Testis (tissue), 2 donors: ENCODE measurements at regions not wholly inside any gene's neighbourhood (a gene's known extent, or its start where the extent isn't known, plus 50 kb on each side); places are given as distances from the start of the nearest gene placed in this dataset.

Experiments used
- DNase-seq: peaks from one replicate; pipeline ENCODE4 v3.0.0-alpha.2; 2019
- H3K27ac ChIP-seq, 2 donors: fragments of 200-600 bp; sonication (generic); one replicate each; pipeline ENCODE4 v1.5.1; 2019
- H3K27me3 ChIP-seq: fragments of 200-600 bp; sonication (generic); one replicate; pipeline ENCODE4 v1.5.1; 2019
- H3K36me3 ChIP-seq: fragments of 200-600 bp; sonication (generic); one replicate; pipeline ENCODE4 v1.5.1; 2017; ENCODE audit warnings: low read depth; ENCODE audit errors: missing control alignments
- H3K4me1 ChIP-seq: fragments of 200-600 bp; sonication (generic); one replicate; pipeline ENCODE4 v1.5.1; 2019
- H3K4me3 ChIP-seq, 2 donors: fragments of 200-600 bp; sonication (generic); one replicate each; pipeline ENCODE4 v1.5.1; 2017 to 2019
- H3K9me3 ChIP-seq: fragments of 200-600 bp; sonication (generic); one replicate; pipeline ENCODE4 v1.5.1; 2017
- POLR2A ChIP-seq: fragments of 450-650 bp; IDR thresholded peaks from one replicate; pipeline ENCODE4 v1.6.1; 2017; ENCODE audit warnings: antibody characterized with exemption, mild to moderate bottlenecking, moderate library complexity
- WGBS, 2 donors: methylation state at CpG; one replicate each; pipeline ENCODE4 v1.1.5; 2018; 5-methylcytosine and 5-hydroxymethylcytosine counted together
- intact Hi-C: fragments of 100-400 bp; cut with DNase I; formaldehyde crosslinking; loops from one replicate; pipeline ENCODE4 v1.15.1; 2023; ENCODE audit warnings: low total_unique reads
- TF ChIP-seq, protein P1 (sequence below), 3 experiments: fragments of 450-650 bp in 2 of 3; fragments of 200-600 bp in 1 of 3; sonication (generic) in 1 of 3; IDR thresholded peaks; one replicate each; pipeline ENCODE4 v1.5.1; 2016 to 2019; ENCODE audit warnings: antibody characterized with exemption in 3 of 3, mild to moderate bottlenecking in 2 of 3, moderate library complexity in 1 of 3

DNA sequence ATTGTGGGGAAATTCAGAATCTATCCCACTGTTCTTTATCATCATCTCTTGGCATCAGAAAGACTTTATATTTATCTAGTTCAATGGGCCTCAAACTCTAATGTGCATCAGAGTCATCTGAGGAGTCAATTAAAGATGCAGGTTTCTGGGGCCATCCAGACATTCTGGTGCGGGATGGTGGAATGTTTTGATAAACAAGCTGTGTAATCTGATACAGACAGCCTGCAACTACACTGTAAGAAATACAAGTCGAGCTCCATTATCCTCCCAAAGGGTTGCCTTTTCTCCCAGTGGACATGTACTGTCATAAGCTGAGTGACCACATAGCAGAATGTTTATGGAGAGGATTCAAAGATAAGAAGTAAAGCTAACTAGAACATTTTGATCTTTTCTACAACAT is 515.3 kb upstream of the DCC start:
- intact Hi-C loops = no loop called here
- no peak overlapping the region for H3K27ac ChIP-seq
- H3K4me3 ChIP-seq = no peak overlapping the region
- no peaks in the 10 kb centered on the region for H3K9me3 ChIP-seq
- no peaks in the 10 kb centered on the region for H3K4me1 ChIP-seq
- no peaks in the 10 kb centered on the region for H3K36me3 ChIP-seq
- no peak for TF ChIP-seq POLR2A
- TF ChIP-seq, protein P1, sequence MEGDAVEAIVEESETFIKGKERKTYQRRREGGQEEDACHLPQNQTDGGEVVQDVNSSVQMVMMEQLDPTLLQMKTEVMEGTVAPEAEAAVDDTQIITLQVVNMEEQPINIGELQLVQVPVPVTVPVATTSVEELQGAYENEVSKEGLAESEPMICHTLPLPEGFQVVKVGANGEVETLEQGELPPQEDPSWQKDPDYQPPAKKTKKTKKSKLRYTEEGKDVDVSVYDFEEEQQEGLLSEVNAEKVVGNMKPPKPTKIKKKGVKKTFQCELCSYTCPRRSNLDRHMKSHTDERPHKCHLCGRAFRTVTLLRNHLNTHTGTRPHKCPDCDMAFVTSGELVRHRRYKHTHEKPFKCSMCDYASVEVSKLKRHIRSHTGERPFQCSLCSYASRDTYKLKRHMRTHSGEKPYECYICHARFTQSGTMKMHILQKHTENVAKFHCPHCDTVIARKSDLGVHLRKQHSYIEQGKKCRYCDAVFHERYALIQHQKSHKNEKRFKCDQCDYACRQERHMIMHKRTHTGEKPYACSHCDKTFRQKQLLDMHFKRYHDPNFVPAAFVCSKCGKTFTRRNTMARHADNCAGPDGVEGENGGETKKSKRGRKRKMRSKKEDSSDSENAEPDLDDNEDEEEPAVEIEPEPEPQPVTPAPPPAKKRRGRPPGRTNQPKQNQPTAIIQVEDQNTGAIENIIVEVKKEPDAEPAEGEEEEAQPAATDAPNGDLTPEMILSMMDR (IDR thresholded peaks at IDR 0.05) = no peak
- no peak for DNase-seq
- WGBS, 2 donors = 35 to 49% methylated on average over 2 of the region's 2 CpGs
- no peaks in the 10 kb centered on the region for H3K27me3 ChIP-seq

DNA sequence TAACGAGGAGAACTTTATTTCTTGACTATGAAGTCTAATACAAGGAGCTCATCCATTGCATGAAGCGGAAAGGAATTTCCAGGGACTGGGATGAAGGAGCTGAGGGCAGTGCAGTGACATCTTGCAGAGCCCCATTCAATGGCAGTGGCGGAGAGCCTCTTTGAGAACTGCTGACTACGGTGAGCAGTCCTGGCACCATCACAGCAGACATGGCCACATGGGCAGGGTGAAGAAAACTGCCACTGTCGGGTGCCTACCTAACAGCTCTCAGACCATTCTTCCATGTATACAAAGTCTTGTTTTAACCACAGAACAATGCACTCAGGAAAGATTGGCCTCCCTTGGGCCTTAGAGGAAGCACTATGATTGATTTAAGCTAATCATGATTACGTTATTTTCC is 506.1 kb upstream of the DCC start:
- no peaks in the 10 kb centered on the region for H3K4me1 ChIP-seq
- WGBS, 2 donors = 73 to 81% methylated on average over 6 of the region's 6 CpGs
- no peaks in the 10 kb centered on the region for H3K9me3 ChIP-seq
- TF ChIP-seq, protein P1 (IDR thresholded peaks at IDR 0.05) = no peak
- no peak for TF ChIP-seq POLR2A
- intact Hi-C loops = no loop called here
- no peak overlapping the region for H3K4me3 ChIP-seq
- no peaks in the 10 kb centered on the region for H3K27me3 ChIP-seq
- H3K36me3 ChIP-seq = no peaks in the 10 kb centered on the region
- DNase-seq = no peak
- H3K27ac ChIP-seq = no peak overlapping the region

DNA sequence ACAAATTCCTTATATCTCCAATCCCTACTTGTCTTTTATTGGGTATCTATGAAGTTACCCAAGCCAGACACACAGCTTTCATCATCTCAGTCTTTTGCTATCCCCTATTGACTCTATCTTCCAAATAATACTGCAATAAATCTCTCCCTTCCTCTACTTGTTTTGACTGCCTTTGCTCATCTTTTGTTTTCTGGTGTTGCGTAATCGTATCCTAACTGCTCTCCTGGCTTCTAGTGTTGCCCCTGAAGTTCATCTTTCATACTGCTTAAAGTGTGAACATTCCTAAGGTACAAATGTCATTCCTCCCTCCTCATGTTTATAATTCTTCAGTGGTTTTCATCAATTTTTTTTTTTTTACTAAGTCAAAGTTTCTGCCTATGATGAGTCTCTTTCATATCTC is 491.3 kb upstream of the DCC start:
- no peak overlapping the region for H3K27ac ChIP-seq
- H3K36me3 ChIP-seq = no peaks in the 10 kb centered on the region
- no peaks in the 10 kb centered on the region for H3K9me3 ChIP-seq
- 89 to 93% methylated on average over 2 of the region's 2 CpGs for WGBS, 2 donors
- H3K4me1 ChIP-seq = no peaks in the 10 kb centered on the region
- no peak overlapping the region for H3K4me3 ChIP-seq
- intact Hi-C loops = no loop called here
- TF ChIP-seq, protein P1 (IDR thresholded peaks at IDR 0.05) = no peak
- no peak for TF ChIP-seq POLR2A
- no peak for DNase-seq
- no peaks in the 10 kb centered on the region for H3K27me3 ChIP-seq

DNA sequence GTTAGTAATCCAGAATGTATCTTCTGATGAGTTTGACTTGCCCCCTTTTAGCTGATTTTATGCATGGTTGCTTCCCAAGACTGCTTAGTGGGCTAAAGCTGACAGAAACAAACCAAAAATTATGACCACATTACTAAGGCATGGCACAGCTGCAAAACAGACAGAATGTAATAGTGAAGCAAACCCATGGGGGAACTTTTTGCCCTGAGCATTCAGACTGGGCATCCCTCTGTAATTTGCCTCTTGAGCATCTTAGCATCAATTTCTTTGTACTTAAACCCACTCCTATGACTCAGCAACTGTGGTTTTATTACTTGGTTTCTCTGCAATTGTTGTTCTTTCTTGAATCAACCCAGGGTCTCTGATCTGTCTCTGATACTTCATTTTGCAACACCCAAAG is 487.3 kb upstream of the DCC start:
- H3K27me3 ChIP-seq = no peaks in the 10 kb centered on the region
- H3K27ac ChIP-seq = no peak overlapping the region
- intact Hi-C loops = no loop called here
- no peak for DNase-seq
- TF ChIP-seq POLR2A = no peak
- TF ChIP-seq, protein P1 (IDR thresholded peaks at IDR 0.05) = no peak
- H3K36me3 ChIP-seq = no peaks in the 10 kb centered on the region
- H3K9me3 ChIP-seq = no peaks in the 10 kb centered on the region
- no peak overlapping the region for H3K4me3 ChIP-seq
- no peaks in the 10 kb centered on the region for H3K4me1 ChIP-seq

DNA sequence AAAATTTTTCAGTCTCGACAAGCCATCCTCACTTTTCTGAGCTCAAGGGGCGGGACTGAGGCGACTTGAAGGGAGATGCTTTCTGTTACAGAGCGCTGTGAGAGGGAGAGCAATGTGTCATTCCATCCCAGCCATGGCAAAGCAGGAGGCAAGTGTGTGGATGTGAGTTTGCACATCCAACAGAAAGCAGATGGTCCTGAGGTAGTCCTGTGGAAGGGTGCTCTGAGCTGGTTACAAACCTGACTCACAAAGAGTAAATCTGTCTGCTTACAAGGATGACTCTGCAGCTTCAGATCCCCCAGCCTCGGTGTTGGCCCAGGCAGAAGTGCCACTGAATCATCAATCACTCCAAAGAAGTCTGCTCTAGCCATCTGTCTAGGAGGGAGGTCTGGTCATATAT is 482.0 kb upstream of the DCC start:
- intact Hi-C loops = no loop called here
- H3K4me1 ChIP-seq = no peaks in the 10 kb centered on the region
- H3K27me3 ChIP-seq = no peaks in the 10 kb centered on the region
- 41 to 56% methylated on average over 5 of the region's 5 CpGs for WGBS, 2 donors
- TF ChIP-seq, protein P1 (IDR thresholded peaks at IDR 0.05) = no peak
- TF ChIP-seq POLR2A = no peak
- H3K36me3 ChIP-seq = no peaks in the 10 kb centered on the region
- no peak for DNase-seq
- no peaks in the 10 kb centered on the region for H3K9me3 ChIP-seq
- no peak overlapping the region for H3K4me3 ChIP-seq
- no peak overlapping the region for H3K27ac ChIP-seq
